ENCODE measurements at regions not wholly inside any gene's neighbourhood (a gene's known extent, or its start where the extent isn't known, plus 50 kb on each side); places are given as distances from the start of the nearest gene placed in this dataset.

- TF ChIP-seq CTCF (conservative IDR thresholded peaks at IDR 0.05; ENCODE audit: low read depth, low read length) (no peak), EZH2 (IDR thresholded peaks at IDR 0.05; ENCODE audit: borderline replicate concordance, low read depth, low read length, poor library complexity, severe bottlenecking) (no peak)
Observed at GRCh38 chr1:172929006-172929405, 121.7 kb downstream of the TNFSF18 start.
